Stimulated activated CD8-positive, alpha-beta memory T cell treated with anti-CD3 and anti-CD28 coated beads, Interleukin-2, amount 100 ng/mL, for 48 hours (primary cell): ENCODE measurements at regions not wholly inside any gene's neighbourhood (a gene's known extent, or its start where the extent isn't known, plus 50 kb on each side); places are given as distances from the start of the nearest gene placed in this dataset.
"Not testable (repeated sequence)": the region's sequence is repeated elsewhere in the genome, so short reads cannot be mapped to it uniquely, and the experiment has no call there.

ENCODE experiments used
- DNase-seq, 2 donors: peaks; one replicate each; pipeline ENCODE4 v3.0.0-alpha.2; 2020; ENCODE audit warnings: low read depth in 2 of 2

DNA sequence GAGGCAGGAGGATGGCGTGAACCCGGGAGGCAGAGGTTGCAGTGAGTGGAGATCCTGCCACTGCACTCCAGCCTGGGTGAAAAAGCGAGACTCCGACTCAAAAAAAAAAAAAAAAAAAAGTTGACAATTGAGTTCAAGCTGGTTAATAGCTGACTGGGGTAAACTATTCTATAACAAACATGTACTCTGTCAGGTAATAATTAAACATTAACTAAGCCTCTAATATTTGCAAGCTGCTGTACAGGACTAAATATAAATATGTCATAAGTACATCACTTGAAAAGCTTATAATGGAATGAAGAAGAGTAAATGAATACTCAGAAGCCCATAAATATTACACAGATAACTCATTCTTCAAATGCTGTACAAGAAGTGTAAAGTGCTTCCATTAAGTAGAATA lies 190.4 kb upstream of the CRIM1 start:
- DNase-seq = no peak

DNA sequence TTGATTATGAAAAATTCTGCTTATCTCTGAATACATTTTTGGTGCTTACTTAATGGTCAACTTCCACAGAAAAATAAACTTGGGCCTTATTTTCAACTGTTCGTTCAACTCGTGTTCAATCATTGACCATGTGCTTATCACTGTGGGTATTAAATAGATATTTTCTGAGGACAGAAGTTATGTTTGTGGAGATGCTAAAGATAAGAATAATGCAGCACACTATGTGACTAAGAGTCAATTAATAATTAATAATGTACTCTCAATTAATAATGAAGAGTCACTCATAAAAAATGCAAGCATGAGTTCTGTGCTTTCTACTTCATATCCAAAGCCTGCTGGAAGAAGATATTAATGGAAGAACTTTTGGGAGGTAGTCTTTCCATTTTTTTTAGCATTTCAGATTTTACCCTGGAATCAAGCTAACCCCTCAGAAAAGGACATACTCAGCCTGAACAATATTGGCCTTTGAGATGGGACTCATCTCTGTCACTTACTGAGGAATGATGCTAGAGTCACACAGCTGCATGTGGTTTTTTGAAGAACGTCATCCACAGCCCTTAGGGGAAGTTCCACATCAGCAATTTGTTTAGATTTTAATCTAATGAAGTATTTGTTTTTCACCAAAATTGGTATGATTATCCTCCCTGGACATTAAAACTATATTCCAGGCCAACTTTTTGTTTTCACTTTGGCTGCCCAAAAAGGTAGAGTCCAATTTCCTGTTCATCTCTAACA lies 191.9 kb upstream of the CRIM1 start:
- DNase-seq = no peak

DNA sequence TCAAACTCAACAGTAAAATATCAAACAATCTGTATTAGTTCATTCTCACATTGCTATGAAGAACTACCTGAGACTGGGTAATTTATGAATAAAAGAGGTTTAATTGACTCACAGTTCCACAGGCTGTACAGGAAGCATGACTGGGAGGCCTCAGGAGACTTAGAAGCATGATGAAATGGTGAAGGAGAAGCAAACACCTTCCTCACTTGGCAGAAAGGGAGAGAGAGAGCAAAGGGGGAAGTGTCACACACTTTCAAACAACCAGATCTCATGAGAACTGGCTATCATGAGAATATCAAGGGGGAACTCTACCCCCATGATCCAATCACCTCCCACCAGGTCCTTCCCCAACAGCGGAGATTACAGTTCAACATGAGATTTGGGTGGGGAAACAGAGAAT lies 198.5 kb upstream of the CRIM1 start:
- not testable (repeated sequence) for DNase-seq

DNA sequence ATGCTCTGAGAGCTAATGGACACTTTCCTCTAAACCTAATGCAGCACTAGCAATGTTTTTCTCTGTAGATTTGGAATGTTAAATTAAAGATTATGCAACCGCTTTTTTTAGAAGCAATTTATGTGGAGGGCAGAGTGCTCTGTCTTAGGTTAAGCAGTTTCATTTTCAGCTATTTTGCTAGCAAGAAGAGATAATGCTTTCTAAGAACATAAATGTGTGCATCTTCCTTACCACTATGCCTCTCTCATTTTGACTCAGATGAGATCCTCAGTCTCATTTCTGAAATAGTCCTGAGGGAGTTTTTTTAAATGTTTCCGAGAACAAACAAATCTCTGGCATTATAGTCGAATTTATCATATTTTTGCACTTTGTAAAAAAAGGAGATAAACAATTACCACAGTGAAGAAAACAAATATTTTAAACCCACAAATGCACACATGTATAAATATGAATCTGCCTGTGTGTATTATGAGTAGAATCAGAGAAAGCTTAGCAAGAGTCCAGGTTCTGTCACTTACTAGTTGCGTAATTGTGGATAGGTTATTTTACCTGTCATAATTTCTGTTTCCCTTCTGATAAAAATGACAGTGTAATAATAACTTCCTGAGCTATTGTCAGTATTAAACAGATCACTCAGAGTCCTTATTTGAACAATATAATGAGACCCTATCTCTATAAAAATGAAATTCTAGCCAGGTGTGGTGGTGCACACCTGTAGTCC lies 207.7 kb upstream of the CRIM1 start:
- no peak for DNase-seq

DNA sequence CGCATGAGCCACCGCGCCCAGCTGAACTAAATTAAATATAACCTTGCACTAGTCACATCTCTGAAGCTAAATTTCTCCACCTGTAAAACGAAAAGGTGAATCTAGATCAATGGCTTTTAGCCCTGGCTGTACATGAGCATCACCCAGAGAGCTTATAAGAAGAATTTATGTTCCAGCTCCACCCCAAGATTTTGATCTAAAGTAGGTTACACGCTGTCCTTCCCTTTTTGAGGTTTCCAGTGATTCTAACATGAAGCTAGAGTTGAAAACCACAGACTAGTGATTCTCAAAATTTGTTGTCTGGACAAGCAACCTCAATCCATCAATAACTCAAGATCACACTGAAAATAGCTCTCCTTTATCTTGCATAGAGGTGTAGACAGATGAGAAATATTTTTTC lies 208.8 kb upstream of the CRIM1 start:
- DNase-seq = no peak

DNA sequence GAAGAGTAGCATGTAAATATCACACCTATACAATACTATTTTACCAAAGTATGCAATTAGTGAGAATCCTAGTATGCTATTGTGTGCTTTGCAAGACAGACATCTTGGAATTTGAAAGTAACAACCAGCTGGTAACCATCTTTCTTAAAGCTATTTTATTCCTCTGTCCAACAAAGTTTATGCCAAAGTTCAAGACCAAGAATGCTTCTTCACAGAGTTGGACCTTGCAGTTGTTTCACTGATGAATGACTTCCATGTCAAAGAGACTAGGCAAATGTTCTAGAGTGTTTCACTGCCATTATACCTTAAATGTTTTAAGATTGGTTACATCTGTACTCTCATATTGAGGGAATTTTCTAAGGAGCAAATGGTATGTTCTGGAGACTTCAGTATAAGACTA lies 215.2 kb upstream of the CRIM1 start:
- DNase-seq = no peak

DNA sequence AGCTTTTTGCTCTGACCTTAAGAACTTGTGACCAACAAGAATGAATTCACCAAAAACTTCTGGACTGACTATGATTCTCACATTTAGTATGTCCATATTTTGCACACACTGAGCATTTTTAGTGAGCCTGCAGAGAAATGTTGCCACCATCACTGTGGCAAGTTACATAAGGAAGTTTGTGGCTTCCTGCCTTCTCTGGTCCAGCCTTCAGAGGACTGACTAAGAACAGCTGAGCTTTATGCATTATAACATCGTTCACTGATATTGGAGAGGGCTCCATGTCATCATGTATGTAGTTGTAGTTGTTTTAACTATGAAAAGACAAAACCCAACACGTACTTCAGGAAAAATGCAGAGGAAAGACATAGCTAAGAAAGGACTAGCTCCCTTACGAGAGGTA lies 218.0 kb upstream of the CRIM1 start:
- DNase-seq = no peak

DNA sequence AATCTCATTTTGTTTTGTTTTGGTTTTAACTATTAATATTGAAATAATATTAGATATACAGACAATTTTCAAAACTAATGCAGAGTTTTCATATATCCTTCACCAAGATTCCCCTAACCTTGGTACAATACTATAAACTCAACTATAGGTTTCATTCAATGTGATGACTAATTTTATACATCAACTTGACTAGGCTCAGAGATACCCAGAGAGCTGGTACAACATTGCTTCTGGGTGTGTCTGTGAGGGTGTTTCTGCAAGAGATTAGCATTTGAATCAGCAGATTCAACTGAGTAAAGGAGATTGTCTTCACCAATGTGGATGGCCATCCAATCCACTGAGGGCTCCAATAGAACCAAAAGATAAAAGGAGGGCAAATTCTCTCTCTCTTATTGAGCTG lies 221.3 kb upstream of the CRIM1 start:
- no peak for DNase-seq

DNA sequence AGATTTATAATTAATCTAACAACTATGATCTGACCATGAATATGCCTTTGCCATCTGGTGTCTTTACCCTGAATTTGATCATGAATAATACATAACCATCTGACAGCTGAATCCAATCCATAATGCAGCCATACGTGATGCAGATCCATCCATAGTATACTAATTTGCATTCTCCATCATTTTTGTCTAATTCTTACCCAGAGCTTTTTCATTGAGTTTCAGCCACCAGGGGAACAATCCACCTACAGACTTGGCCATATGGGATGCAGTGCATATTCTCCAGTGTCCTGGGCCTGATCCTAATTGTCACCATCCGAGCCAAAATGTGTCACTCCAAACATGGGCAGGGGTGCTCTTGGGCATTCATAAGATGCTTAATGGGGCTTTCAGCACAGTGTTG lies 227.2 kb upstream of the CRIM1 start:
- DNase-seq = no peak

DNA sequence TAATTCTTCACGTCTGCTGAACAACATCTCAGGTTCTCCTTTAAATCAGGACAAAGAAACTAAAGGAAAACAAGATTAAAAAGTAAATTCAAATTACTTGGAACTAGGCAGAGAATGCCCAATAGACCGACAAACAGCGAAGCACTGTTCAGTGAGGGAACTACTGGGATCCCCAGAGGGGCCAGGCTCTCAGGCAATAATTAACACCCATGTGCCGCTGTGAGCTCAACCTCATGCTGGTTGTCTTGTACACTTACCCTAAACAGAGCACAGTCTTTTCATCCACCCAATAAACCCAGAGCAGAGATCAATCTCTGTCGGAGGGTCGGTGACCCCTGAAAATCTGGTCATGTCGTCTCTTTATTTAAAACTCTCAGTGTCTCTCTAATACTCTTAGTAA lies 229.9 kb upstream of the CRIM1 start:
- DNase-seq = no peak

DNA sequence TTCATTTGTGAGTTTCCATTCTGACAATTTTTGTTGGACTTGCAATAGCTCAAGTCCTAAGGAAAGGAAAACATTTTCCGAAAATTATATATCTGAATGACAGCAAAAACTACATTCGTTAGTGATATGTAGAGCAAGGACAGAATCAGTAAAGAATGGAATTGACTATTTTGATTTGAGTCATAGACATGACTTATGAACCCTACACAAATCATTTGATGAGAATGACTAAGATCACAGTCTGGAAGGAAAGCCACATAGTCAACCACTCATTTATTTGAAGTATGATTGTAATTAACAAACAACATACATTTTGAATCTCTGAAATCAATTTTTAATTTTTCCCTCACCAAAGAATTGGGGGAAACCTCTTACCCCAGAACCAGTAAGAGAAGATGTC lies 231.6 kb upstream of the CRIM1 start:
- DNase-seq = no peak

DNA sequence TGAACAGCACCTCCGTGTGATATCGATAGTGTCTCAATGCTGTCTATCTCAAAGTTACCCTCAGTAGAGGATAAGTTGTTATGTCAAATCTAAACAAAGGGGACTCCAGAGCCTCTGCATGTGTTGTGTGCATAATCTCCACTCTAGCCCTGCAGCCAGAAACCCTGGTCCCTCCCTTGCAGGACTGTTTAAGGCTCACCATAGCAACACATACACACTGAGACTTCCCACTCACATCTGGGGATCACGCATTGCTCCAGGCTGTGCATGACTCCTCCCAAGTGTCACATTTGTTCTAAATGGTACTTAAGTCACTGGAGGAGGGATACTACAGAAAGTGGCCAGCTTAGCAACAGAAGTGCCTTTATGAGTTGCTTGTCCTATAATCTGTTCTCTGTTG lies 258.6 kb upstream of the CRIM1 start:
- DNase-seq = no peak

DNA sequence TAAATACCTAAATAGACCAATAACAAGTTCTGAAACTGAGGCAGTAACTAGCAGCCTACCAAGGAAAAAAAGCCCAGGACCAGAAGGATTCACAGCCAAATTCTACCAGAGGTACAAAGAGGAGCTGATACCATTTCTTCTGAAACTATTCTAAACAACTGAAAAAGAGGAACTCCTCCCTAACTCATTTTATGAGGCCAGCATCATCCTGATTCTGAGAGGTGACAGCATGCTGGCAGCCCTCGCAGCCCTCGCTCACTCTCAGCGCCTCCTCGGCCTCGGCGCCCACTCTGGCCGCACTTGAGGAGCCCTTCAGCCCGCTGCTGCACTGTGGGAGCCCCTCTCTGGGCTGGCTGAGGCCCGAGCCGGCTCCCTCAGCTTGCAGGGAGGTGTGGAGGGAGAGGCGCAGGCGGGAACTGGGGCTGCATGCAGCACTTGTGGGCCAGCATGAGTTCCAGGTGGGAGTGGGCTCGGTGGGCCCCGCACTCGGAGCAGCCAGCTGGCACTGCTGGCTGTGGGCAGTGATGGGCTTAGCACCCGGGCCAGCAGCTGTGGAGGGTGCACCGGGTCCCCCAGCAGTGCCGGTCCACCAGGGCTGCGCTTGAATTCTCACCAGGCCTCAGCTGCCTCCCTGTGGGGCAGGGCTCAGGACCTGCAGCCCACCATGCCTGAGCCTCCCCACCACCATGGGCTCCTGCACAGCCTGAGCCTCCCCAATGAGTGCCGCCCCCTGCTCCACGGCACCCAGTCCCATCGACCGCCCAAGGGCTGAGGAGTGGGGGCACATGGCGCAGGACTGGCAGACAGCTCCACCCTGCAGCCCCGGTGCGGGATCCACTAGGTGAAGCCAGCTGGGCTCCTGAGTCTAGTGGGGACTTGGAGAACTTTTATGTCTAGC lies 263.5 kb upstream of the CRIM1 start:
- DNase-seq = not testable (repeated sequence)

DNA sequence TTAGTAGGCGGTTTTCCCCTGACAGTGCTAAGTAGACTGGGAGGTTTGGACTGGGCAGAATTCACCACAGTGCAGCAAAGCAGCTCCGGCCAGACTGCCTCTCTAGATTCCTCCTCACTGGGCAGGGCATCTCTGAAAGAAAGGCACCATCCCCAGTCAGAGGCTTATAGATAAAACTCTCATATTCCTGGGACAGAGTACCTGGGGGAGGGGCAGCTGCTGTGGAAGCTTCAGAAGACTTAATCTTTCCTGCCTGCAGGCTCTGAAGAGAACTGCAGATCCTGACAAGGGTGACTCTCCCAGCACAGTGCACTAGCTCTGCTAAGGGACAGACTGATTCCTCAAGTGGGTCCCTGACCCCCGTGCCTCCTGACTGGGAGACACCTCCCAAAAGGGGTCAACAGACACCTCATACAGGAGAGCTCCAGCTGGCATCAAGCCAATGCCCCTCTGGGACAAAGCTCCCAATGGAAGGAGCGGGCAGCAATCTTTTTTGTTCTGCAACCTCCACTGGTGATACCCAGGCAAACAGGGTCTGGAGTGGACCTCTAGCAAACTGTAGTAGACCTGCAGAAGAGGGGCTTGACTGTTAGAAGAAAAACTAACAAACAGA lies 266.8 kb upstream of the CRIM1 start:
- no peak for DNase-seq

DNA sequence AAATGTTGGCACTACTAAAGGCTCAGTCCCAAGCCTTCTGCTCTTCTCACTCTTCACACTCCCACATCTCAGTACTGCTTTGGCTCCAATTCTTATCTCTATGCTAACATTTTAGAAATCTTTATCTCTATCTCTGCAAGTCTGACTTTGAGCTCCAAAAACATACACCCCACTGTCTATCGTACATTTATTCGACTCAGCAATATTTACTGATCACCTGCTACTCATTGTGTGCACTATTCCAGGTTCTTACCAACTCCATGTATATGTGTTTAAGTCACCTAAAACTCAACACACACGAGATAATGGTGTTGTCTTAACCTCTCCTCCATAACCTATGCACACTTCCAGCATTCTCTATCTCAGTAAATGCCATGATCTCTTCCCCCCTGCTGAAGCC lies 268.2 kb upstream of the CRIM1 start:
- no peak for DNase-seq

DNA sequence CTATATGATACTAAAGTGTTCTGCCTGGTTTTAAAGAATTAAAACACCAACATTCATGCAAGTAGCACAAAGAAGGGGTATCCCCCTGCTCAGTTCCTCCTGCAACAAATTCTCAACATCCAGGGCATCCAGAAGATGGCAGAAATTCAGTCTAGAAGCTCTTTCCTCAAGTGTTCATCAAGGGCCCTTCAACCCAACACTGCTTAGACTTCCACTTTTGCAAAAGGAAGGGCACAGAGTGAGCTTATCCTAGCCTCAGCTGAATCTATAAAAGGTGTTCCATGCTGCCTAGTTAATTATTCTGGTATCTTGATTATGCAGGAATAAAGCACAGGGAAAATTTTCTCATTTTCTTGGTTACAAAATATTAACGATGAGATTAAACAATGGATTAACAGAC lies 275.8 kb upstream of the CRIM1 start:
- DNase-seq = no peak

DNA sequence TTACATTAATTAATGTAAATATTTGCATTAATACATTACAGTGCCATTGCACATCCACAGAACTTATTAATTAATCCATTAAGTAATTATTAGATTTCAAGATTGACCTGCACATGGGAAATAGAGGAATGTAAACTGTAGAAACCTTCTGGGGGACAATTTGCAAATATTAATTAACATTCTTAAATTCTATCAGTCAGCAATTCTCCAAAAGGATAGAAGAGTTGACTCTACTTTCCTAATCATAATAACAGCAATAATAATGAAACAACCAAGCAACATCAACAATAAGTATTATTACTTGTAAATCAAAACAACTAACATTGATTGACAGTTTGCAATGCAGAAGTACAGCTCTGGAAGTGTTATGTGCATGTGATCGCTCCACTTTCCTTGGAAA lies 281.6 kb upstream of the CRIM1 start:
- no peak for DNase-seq

DNA sequence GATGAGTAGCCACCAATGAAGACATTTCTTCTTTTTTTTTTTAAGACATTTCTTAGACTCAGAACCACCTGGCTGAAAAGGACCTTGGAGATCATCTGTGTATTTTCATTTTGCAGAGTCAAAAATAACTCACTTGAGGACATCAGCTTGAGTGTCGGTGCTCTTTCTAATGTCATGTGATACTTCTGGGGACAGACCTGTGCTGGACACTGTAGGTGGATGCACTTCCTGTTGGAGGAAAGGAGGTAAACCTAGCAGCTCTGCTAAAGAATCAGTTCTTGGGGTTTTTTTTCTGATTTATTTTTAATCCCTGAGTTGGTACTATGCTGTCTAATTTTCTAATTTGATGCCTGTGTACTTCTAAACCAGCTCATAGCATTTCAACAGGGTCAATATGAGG lies 283.9 kb upstream of the CRIM1 start:
- DNase-seq = no peak

DNA sequence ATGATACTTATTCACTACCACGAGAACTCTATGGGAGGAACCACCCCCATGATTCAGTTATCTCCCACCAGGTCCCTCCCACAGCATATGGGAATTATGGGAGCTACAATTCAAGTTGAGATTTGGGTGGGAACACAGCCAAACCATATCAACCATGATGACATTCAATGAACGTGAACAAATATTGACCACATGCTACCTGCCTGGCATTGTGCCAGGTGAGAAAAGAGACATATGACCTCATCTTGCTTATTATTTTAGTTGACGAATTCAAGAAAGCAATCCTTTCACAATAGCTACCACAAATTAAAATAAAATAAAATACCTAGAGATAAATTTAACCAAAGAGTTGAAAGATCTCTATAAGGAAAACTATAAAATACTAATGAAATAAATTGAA lies 286.5 kb upstream of the CRIM1 start:
- no peak for DNase-seq

DNA sequence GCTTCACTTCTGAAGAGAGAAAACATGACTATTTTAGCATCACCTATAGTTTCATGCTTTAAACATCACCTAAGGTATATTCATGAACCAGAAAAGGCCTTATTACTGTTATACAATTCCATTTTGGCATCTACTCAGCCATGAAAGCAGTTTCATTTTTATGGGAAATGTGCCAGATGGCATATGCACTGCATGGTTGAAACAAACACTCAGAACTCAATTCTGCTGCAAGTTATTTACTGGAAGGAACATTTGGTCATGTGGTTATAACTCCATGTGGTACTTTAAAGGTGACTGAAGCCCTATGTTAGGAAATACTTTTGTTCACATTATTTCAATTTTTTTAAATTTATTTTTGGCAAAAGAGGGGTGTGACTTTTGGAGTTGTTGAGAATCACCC lies 287.5 kb upstream of the CRIM1 start:
- no peak for DNase-seq

DNA sequence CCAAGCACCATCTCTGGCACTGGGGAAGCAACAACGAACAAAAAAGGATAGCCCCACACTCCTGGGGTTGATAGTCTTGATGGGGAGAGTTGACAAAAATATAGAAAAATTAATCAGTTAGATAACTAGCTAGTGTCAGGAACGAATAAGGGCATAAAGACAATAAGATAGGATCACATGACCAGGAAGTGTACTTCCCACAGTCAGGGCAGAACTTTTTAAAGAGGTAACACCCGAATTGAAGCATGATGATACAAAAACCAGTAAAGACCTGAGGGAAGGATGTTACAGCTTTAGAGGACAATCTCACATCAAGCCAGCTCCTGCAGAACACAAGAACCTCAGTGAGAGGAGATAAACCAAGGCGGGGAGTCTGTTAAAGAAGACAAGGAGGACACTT lies 295.4 kb upstream of the CRIM1 start:
- no peak for DNase-seq

DNA sequence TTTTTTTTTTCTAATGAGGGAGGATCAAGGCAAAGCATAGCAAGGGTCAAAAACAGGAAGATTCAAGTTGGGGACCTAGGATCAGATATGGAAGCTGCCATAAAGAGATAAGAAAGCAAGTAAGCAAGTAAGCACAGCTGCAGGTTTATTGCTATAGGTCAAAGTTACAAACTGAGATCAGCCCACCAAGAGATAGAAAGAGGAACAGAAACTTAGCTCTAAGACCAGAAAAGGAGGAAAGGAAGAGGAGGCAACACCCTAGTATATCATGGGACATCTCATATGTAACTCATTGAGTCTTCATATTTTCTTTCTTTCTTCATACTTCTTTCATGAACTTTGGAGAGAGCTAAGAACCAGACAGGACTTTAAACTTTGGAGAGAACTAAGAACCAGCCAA lies 295.9 kb upstream of the CRIM1 start:
- no peak for DNase-seq
